Mucosa of descending colon (tissue), 3 donors: ENCODE measurements at regions not wholly inside any gene's neighbourhood (a gene's known extent, or its start where the extent isn't known, plus 50 kb on each side); places are given as distances from the start of the nearest gene placed in this dataset.

Experiments
- ATAC-seq: fragments of 200-7000 bp; cut with Tn5 transposase; one replicate; pipeline ENCODE4 v1.9.1; 2020; ENCODE audit warnings: mild to moderate bottlenecking, moderate library complexity
- DNase-seq, 3 donors: peaks; one replicate each; pipeline ENCODE4 v3.0.0-alpha.2; 2020
- H3K36me3 ChIP-seq: fragments of 200-600 bp; one replicate; pipeline ENCODE4 v1.8.0; 2021; ENCODE audit warnings: low read depth, mild to moderate bottlenecking
- H3K4me1 ChIP-seq: fragments of 200-600 bp; one replicate; pipeline ENCODE4 v1.8.0; 2021; ENCODE audit warnings: low read depth, mild to moderate bottlenecking
- H3K4me3 ChIP-seq: fragments of 200-600 bp; one replicate; pipeline ENCODE4 v1.8.0; 2021; ENCODE audit warnings: mild to moderate bottlenecking
- H3K9me3 ChIP-seq: fragments of 200-600 bp; one replicate; pipeline ENCODE4 v1.8.0; 2021; ENCODE audit warnings: mild to moderate bottlenecking
- CTCF ChIP-seq: fragments of 200-600 bp; IDR thresholded peaks from one replicate; pipeline ENCODE4 v1.8.0; 2022; ENCODE audit warnings: antibody characterized with exemption, mild to moderate bottlenecking
- intact Hi-C, 2 donors: fragments of 100-400 bp; cut with DNase I in 1 of 2; cut with micrococcal nuclease in 1 of 2; formaldehyde crosslinking; loops; one replicate each; pipeline versions ENCODE4 v1.11.0 to v1.11.1; 2022; cut with DNase I, micrococcal nuclease
- donor health status: DM: no; HTN: no; CAD: no; lungs with moderate emphysema.
- donor health status: DM: no; HTN: no; CAD: no.
- donor health status: DM: no; HTN: yes; CAD: no.

- ATAC-seq (no peak), DNase-seq (no peak)
- Histone ChIP-seq H3K36me3 (no peaks in the 10 kb centered on the region), H3K4me1 (no peaks in the 10 kb centered on the region), H3K9me3 (peaks cover 46% of the 10 kb centered on the region), H3K4me3 (no peak overlapping the region)
- intact Hi-C loops, result no loop called here
- no peak for TF ChIP-seq CTCF
Observed at GRCh38 chr6:67558985-67559384, 1076.1 kb upstream of the ADGRB3 start.

GRCh38 chr6:67544851-67545452 is 1090.1 kb upstream of the ADGRB3 start:
- Histone ChIP-seq H3K36me3 (no peaks in the 10 kb centered on the region), H3K4me1 (no peaks in the 10 kb centered on the region), H3K9me3 (peaks cover 48% of the 10 kb centered on the region), H3K4me3 (no peak overlapping the region)
- no peak for TF ChIP-seq CTCF
- DNase-seq, result no peak
- no peak for ATAC-seq
- intact Hi-C loops, result no loop called here

GRCh38 chr6:67541586-67541985 is 1093.5 kb upstream of the ADGRB3 start:
- ATAC-seq (no peak), DNase-seq (no peak)
- no peak for TF ChIP-seq CTCF
- Histone ChIP-seq H3K4me1 (no peaks in the 10 kb centered on the region), H3K36me3 (no peaks in the 10 kb centered on the region), H3K9me3 (peaks cover 49% of the 10 kb centered on the region), H3K4me3 (no peak overlapping the region)
- intact Hi-C loops, result no loop called here

GRCh38 chr6:67538032-67538431 is 1097.0 kb upstream of the ADGRB3 start:
- intact Hi-C loops, result no loop called here
- Histone ChIP-seq H3K4me1 (no peaks in the 10 kb centered on the region), H3K36me3 (no peaks in the 10 kb centered on the region), H3K9me3 (peaks cover 24% of the 10 kb centered on the region), H3K4me3 (no peak overlapping the region)
- TF ChIP-seq CTCF, result no peak
- DNase-seq (no peak), ATAC-seq (no peak)

- intact Hi-C loops, result no loop called here
Observed at GRCh38 chr6:67535946-67536345, 1099.1 kb upstream of the ADGRB3 start.

More at GRCh38 chr6:67535946-67536345, 1099.1 kb upstream of the ADGRB3 start:
- DNase-seq (no peak), ATAC-seq (no peak)
- Histone ChIP-seq H3K36me3 (no peaks in the 10 kb centered on the region), H3K4me3 (no peak overlapping the region), H3K9me3 (peaks cover 20% of the 10 kb centered on the region), H3K4me1 (no peaks in the 10 kb centered on the region)
- TF ChIP-seq CTCF, result no peak
